Fibroblast of the conjunctiva (primary cell): ENCODE measurements at regions not wholly inside any gene's neighbourhood (a gene's known extent, or its start where the extent isn't known, plus 50 kb on each side); places are given as distances from the start of the nearest gene placed in this dataset.

Experiments
- DNase-seq: peaks from one replicate; pipeline ENCODE4 v3.0.0-alpha.2; 2010; ENCODE audit warnings: low read depth

DNA sequence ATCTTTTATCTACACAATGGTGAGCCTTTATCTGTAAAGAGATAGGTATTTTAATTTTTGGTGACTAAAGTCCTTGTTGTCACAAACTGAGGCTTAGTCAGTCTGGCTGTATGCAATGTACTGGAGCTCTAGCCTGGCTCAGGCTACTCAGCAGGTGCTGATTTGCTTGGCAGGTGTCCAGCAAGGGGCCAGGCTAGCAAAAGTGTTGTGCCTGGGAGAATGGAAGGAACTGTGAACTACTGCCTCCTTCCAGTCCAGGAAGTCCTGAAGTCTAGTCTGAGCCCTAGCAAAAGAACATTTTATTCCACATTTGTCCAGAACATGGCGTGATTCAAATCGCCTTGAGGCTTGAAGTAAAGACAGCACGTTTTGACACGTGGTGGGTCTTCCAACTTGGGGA, 260.5 kb downstream of the CCDC85A start:
- no peak for DNase-seq

DNA sequence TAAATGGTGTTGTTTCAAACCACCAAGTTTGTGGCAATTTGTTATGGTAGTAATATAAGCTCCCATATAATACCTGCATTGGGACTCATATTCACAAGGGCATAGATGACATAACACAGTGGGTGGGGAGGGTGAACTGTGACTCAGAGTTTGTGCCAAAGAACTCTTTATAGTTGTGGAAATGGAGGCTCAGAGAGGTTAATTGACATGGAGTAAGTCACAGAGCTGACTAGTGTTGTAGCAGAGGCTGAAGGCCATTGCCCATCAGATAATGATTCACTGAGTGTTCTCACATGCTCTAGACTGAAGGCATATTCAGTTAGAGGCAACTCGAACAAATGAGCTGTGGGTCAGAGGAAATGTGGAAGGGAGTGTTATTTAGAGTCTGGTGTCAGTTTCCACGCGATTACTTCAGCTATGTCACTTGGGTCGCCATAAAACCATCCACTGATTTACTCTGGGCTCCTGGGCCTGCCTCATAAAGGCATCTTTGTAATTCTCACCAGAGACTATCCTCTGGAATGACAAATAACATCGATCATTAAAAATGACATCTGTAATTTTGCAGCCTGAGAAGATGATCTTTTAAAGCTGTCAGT, 264.7 kb downstream of the CCDC85A start:
- no peak for DNase-seq

DNA sequence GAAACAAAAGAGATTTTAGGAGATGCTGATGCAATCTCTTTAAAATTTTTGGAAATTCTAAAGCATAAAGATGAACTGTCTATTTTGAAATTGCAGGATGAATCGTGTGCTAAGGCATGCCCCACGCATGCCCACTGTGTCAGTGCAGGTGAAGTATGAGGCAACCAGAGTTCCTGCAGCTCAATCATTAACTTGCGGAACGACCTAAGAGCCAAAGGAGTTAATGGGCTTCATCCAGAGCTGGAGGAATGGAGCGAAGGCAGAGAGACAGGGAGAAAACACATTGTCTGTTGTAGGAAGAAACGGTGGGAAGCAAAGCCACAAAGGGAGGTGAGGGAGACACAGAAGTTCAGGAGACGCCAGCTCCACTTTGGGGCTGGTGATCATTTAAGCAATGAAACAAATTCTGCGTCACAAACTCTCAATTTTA, 265.2 kb downstream of the CCDC85A start:
- DNase-seq, result no peak

DNA sequence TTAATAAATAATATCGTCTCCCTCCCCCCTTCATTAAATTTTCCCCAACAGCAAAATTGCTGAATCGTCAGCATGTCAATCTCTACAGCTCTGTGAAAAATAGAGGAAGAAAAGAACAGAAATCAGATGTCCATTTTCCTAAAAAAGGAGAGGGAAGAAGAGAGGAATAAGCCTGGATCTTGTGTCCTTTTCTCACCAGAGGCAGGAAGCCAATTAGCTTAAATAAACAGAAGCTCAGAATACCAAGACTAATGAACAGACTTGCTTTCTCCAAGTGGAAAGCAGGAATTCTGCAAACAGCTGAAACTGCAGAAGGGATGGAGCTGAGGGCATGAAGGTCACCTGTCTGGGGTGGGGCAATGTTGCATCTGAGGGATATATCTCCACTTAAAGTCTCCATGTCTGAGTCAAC, 265.7 kb downstream of the CCDC85A start:
- no peak for DNase-seq

DNA sequence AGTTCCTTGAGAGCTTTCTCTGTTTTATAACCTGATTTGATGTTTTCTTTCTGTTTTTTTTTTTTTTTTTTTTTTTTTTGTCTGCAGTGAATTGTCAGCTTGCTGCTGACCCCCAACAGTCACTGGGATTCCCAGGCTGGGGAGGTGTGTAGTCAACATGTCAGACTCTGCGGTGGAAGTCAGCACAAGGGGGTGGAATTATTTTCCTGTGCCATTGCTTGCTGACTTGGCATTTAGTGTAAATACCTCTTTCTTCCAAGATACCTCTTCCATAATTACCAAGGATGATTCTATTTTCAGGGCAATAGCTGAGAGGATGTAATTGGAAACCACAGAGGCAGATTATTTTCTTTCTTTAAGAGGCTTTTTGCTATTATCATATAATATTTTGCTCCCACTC, 266.3 kb downstream of the CCDC85A start:
- no peak for DNase-seq

DNA sequence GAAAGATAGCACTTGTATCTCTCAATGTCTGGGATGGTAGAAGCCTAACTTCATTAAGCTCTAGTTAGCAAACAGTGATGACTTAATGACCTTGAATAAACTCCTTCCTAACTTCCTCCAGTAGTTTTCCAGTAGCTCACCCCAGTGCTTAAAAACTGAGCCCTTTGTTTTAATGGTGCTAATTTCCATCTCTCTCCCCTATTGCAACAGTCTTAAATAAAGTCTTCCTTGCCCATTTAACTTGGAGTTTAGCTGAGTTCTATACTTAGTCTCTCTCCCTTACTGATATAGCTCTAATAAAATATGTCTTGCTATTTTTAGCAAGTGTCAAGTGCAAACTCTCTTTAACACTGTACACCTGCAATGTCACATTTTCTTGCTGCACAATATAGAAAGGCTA, 267.0 kb downstream of the CCDC85A start:
- DNase-seq, result no peak

DNA sequence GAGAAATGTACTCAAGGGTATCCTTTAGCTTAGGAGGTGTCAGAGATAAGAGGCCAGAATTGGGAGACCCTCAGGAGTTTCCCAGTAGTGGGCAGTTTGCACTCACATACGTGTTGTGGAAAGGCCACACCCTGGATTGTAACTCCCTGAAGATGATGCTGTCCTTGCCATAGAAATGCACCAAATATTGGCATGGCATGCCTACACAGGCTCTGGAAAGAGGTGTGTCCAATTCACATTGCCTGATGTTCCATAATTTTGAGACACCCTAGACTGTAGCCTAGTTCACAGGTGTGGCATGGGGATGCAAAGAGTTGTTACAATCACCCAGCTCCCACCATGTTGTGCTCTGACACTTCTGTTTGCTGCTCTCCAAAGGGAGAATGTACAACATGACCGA, 271.9 kb downstream of the CCDC85A start:
- DNase-seq, result no peak

DNA sequence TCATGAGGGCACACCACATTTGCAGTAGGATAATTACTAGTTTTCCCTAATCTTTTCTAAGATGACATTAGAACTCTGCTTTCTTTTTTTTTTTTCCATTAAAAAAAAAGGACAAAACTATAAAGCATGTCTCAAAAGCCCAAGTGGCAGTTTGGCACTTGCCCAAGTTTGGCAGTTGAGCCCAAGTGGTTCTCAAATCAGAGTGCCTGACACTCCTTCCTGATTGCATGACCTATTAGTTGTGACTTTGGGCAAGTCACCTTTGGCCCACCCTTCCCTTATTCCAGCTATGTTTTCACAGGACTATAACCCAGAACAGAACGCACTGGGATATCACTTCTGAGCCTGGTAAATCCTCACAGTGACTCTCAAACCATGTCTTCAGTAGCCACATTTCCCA, 273.0 kb downstream of the CCDC85A start:
- no peak for DNase-seq

DNA sequence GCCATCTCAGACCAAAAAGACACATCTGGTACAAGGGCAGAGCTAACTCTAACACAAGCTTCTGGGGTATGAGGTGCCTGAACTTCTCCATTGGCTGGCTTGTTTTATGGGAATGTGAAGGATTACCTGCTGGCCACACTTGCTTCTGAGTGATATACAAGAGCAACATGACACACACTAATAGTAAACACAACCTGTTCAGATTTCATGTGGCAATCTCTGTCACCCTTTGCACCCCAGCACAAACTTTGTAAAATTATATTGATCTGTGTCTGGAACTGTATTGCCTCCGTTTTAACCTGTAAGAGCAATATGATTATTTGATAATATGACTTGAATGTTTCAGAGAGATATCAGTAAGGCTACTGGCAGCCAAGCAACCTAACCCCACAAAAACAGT, 276.7 kb downstream of the CCDC85A start:
- no peak for DNase-seq

DNA sequence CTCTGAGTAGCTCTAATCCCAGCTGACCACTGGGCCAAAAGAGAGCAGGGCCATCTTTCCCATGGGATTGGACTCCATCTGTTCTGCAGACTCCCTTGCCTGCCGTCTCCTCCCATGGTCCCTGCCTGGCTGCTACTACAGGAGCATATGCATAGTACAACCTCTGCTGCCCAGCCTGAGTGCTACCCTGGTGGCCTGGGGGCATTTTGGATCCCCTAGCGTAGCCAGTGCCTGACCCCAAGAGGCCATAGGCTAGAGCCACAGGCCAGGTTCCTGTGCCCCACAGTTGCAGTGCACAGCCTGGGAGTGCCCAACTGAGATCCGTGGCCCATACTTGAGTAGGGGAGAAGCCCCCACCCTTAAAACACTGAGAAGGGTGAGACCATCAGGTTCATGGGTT, 280.3 kb downstream of the CCDC85A start:
- DNase-seq, result no peak

DNA sequence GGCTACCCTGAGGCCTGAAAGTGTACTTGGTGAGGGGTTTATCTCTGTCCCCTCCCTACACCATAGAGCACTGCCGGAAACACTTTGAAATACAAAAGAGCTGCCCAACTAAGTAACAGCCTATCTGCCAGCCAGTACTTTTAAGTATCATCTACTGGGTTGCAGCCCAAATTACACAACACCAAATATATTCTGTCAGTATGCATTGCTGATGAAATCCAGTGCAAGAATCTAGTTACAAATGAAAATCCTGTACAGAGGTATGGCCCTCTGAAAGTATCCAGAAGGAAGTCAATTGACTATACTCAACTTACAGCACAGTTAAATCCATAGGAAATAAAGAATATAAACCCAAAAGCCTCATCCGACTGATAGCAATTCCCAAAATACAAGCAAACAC, 280.8 kb downstream of the CCDC85A start:
- DNase-seq, result peak; percentile 63

DNA sequence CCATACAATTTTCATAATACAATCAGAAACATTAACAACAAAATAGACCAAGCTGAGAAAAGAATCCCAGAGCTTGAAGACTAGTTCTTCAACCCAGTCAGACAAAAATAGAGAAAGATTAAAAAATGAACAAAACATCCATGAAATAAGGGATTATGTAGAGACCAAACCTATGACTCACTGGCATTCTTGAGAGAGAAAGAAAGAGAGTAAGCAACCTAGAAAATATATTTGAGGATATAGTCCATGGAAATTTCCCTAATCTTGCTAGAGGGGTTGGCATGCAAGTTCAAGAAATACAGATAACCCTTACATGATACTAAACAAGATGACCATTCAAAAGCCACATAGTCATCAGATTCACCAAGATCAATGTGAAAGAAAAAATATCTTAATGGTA, 281.7 kb downstream of the CCDC85A start:
- no peak for DNase-seq

DNA sequence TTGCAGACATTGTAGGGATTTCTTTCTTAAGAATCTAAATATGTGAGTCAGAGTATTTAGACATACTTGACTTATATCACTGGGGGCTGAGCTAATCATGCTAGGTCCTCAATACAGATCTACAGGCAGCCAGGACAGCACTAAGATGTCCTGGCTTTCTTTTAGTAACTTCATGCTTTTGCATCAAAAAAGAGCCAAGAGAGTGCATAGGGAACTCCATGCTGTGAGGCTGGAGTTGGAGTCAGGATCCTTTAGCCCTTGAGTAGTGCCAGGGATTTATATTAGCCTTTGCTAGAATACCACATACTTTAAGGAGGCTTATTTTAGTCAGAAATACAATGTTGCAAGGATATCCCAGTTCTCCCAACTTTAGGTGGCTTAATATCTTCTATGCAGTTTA, 289.7 kb downstream of the CCDC85A start:
- no peak for DNase-seq

DNA sequence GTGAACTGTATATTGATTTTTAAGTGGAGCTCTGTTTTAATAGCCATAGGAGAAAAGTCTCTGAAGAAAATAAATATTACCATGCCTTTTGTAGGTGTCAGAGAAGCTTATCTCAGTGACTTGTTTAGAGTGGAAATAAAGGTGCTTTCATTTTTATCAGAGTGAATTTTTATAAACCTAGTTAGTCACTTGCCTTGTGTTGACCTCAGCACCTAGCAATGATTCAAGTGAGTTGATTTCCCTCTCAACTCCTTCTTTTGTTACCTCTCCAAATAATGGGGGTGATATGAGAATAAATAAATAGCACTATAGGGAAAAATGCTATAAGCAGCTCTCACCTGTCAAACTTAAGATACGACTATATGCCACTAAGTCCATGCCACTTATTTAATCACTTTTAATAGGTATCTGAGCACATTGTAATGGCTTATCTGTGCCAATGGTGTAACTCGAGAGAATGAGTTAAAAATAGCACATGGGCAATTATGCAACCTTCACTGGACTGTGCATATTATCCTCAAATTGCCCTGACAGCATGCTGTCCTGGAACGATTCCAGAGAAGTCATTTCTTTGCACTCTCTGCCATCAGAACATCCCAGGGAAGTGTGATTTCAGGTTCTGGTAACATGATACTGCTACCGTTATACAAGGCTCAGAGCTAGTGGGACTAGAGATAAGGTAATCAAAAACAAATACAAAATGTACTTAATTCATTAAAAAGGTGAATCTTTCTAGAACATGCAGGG, 290.8 kb downstream of the CCDC85A start:
- DNase-seq, result peak; percentile 44

DNA sequence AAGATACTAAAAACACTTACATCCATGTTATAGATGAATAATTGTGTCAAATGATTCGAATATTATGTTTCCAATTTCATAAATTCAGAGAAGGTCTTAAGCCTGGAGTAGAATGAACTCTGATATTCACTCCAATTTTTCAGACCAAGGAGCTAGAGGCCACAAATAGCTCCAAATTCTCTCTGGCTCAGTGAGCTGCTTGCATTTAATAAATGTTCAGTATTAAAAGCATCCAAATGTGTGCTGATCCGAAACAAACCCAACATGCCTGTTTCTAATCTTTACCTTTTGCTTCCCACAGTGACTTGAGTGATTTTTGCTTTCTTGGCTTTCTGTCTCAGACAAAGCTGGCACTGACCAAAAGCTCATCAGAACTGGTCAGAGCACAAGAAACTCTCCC, 291.4 kb downstream of the CCDC85A start:
- no peak for DNase-seq

DNA sequence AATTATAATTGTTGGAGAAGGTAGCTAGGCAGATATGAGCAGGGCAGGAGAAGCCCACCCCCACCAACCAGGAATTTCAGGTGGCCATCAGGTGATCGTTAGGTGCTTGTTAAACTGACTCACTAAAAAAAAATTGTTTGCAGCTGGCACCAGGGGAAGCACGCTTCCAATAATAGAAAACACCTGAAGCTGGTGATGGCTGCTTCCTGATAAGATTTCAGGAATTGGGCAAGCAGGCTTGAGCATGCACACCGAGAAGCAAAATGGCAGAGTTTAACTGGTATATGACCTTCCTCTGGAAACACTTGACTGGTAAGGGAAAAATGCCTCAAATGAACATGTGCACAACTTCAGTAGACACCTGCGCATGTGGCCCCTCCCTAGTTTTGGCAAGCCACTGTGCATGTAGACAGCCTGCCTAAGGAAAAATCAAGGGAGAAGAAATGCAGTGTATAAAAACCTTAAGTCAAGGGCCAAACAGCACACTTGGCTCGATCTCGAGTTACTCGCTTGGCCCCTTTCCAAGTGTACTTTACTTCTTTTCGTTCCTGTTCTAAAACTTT, 292.8 kb downstream of the CCDC85A start:
- DNase-seq, result no peak

DNA sequence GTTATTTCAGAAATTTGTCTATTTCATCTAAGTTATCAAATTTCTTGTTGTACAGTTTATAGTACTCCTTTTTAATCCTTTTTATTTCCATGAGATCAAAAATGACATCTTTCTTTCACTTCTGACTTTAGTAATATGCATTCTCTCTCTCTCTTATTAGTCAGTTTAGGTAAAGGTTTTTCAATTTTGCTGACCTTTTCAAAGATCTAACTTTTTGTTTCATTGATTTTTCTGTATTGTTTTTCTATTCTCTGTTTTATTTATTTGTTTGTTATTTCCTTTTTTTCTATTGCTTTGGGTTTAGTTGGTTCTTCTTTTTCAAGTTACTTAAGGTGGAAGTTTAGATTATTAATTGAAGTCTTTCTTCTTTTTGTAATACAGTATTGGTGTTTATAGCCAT, 294.2 kb downstream of the CCDC85A start:
- no peak for DNase-seq

DNA sequence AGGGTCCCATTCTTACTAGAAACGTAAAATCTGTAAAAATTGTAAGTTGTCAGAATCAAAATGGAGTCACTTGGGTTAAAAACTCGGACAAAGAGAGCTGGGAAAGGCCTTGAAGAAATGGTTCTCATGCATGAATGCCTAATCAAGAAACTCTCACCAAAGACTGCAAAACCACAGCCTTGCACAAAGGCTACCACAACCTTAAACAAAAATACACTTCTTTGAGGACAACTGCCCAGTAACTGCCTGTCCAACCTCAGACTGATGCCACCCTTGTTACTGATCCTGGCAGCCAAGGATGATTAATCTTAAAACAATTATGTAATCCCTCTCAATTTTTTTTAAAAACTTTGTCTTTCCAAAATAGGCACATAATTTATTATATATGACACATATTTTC, 299.3 kb downstream of the CCDC85A start:
- no peak for DNase-seq

DNA sequence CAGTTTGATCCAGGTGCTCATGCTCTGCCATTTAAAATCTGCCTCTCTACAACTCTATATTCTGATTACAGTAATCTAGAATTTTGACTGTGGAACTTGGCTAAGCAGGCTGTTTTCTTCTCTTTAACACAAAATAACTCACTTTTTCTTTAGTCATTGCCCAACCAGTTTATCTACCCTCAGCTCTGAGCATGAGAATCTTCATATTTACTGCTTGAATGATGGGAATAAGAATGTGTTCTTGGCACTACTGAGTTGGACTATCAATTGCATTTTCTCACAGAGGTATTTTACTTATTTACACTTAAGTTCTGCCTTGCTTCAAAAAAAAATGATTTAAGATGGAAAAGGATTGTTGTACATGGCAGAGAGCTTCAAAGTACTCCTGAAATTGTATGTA, 301.1 kb downstream of the CCDC85A start:
- no peak for DNase-seq

DNA sequence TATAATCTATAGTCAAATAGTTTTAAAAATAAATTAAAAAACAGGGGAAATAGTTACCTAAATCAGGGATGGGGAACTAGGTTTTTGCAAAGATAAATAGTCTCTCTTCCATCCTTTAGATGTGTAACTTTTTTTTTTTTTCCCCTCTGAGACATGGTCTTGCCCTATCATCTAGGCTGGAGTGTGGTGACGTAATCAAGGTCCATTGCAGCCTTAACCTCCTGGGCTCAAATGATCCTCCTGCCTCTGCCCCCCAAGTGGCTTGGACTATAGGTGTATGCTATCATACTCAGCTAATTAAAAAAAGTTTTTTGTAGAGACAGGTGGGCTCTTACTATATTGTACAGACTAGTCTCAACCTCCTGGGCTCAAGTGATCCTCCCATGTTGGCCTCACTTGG, 316.5 kb downstream of the CCDC85A start:
- DNase-seq, result no peak

DNA sequence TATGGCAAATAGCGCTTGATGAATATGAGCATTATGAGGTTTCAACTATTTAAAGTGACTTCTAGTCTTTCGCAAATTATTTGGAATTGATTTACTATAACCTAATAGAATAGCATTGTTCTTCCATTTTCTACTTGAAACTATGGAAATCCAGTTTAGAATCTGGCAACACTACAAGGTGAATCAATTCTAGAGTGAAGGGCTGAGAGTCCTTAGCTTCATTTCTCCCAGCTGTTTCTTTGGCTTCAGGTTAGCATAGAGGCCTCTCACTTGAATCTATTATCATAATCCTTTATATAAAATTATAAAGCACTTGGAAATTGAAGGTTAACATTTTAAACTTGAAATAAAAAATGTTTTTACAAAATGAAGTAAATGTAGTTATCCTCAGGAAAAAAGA, 318.8 kb downstream of the CCDC85A start:
- DNase-seq, result no peak

DNA sequence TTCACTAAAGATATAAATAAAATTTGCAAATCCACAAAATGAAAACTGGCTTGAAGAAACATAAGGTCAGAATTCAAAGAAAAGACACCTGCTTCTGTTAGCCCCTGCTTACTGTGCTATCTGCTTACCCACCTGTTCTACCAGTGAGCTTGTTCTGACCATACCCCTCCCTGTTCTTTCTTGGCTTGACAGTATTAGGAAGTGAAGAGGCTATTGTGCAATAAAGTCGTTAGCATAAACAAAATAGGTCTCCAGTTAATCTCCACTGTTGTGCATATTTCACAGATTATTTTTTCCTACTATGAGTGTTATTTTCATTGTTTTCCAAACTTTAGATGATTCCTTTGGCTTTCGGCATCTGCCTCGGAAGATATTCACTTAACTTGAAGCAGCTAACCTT, 322.1 kb downstream of the CCDC85A start:
- no peak for DNase-seq

DNA sequence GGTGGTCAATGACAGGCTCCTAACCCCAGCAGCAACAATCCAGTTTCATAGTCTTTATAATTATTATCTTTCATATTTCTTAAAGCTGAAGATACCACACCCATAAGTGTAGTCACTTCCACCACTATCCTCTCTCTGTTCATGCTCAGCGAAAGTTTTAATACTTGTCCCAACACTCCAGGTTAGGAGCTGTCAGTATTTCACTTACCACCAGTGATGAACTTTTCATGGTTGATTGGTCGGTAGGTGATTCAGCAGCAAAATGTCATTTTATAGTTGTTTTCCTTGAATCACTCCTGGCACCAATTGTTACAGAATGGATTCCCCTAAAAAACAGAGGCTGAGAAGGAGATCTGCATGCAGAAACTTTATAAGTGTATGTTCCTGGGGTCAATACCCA, 324.9 kb downstream of the CCDC85A start:
- no peak for DNase-seq

DNA sequence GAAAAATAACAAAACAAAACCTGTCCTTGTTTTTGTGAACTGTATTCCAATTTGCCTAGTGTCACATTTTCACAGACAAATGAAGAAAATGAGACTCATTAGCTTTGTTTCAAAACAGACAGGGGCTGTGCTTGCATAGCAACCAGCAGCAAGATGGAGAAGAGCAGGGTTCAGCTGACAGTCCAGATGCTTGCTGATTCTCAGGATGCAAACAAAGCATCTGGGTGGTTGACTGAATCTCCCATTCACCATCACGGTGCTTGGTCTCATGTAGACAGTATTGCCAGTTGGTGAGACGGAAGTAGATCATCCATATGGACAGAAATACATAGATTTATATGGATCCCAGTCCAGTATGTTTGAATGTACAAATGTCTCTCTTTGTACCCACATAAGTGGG, 326.8 kb downstream of the CCDC85A start:
- DNase-seq, result no peak
